ENCODE measurements at regions not wholly inside any gene's neighbourhood (a gene's known extent, or its start where the extent isn't known, plus 50 kb on each side); places are given as distances from the start of the nearest gene placed in this dataset.

DNA sequence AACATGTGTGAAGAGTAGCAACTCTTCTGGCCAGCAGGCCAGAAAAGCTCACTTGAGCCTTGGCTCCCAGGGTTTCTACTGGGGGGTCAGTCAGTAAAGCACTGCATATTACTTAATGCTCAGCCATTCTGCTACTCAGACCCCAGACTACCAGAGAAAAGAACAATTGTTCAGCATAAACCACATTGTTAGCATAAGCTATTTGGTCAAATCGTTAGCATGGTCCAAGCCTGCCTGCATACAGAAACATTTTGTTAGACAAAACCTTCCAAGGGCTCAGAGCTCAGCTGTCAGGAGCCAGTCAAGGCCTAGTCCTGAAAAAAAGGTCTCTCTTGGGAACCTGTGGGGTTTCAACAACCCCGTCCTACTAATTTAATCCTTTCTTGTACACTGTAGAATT lies 449.3 kb downstream of the PRR16 start:
- no peak overlapping the region for H2AFZ ChIP-seq (ENCODE audit: low read length)
- no TSS peak for BruUV-seq (replicated peaks)
- no peak overlapping the region for H3K4me2 ChIP-seq (ENCODE audit: low read depth, low read length)
- H3K9me3 ChIP-seq (ENCODE audit: low read length): no peaks in the 10 kb centered on the region
- in situ Hi-C loops (cut with HindIII; ENCODE audit: extremely low pct_ligation_motif_present, low pct_unique_long_range_greater_than_20kb): no loop called here
- no peaks in the 10 kb centered on the region for H4K20me1 ChIP-seq (ENCODE audit: insufficient read depth, low read length)
- ChIA-PET CTCF (ENCODE audit: low intra/inter-chr PET ratio, low total read pairs) (no interaction called here), POLR2A (no interaction called here)
- no peak overlapping the region for H3K27ac ChIP-seq (ENCODE audit: extremely low read length, insufficient read depth, low read length)
- intact Hi-C loops (cut with micrococcal nuclease; ENCODE audit: unreplicated experiment): no loop called here
- H3K36me3 ChIP-seq (replicated peaks in 1 of 2; ENCODE audit: control insufficient read depth in 1 of 2, insufficient read depth in 2 of 2, low read length in 2 of 2): no peaks in the 10 kb centered on the region
- TF ChIP-seq ZNF124 (CRISPR knock-in tag; IDR thresholded peaks at IDR 0.05): no peak
- no peak for TF ChIP-seq ZNF350 (CRISPR knock-in tag; IDR thresholded peaks at IDR 0.05; ENCODE audit: borderline replicate concordance, low read depth)
- no peak for TF ChIP-seq ATF5 (CRISPR knock-in tag; IDR thresholded peaks at IDR 0.05; ENCODE audit: low read depth)
- no peak overlapping the region for H3K9ac ChIP-seq (ENCODE audit: insufficient read depth, low read depth, low read length)
- FAIRE-seq (no peak), DNase-seq (ENCODE audit: low spot score) (no peak), ATAC-seq (no peak)
- 0% methylated on average over 1 of the region's 2 CpGs for WGBS (ENCODE audit: low lambda C conversion rate)
- no peaks in the 10 kb centered on the region for H3K4me1 ChIP-seq (ENCODE audit: insufficient read depth, low read length)
- no peaks in the 10 kb centered on the region for H3K27me3 ChIP-seq (ENCODE audit: control insufficient read depth in 1 of 2, insufficient read depth in 2 of 2, low read length in 2 of 2)
- H3K4me3 ChIP-seq (replicated peaks in 1 of 3; ENCODE audit: insufficient read depth in 1 of 3, low read depth in 2 of 3, low read length in 3 of 3): no peak overlapping the region
- H3K79me2 ChIP-seq (ENCODE audit: insufficient read depth, low read length): no peaks in the 10 kb centered on the region

- ATAC-seq (no peak), DNase-seq (ENCODE audit: low spot score) (no peak), FAIRE-seq (no peak)
- H3K4me1 ChIP-seq (ENCODE audit: insufficient read depth, low read length): no peaks in the 10 kb centered on the region
- no peak overlapping the region for H3K27ac ChIP-seq (ENCODE audit: extremely low read length, insufficient read depth, low read length)
- no peak overlapping the region for H2AFZ ChIP-seq (ENCODE audit: low read length)
- no peak overlapping the region for H3K9ac ChIP-seq (ENCODE audit: insufficient read depth, low read depth, low read length)
- 0% methylated on average over 1 of the region's 1 CpG for WGBS (ENCODE audit: low lambda C conversion rate)
- no peaks in the 10 kb centered on the region for H3K79me2 ChIP-seq (ENCODE audit: insufficient read depth, low read length)
- H3K4me3 ChIP-seq (replicated peaks in 1 of 3; ENCODE audit: insufficient read depth in 1 of 3, low read depth in 2 of 3, low read length in 3 of 3): no peak overlapping the region
- in situ Hi-C loops (cut with HindIII; ENCODE audit: extremely low pct_ligation_motif_present, low pct_unique_long_range_greater_than_20kb): no loop called here
- no peaks in the 10 kb centered on the region for H3K36me3 ChIP-seq (replicated peaks in 1 of 2; ENCODE audit: control insufficient read depth in 1 of 2, insufficient read depth in 2 of 2, low read length in 2 of 2)
- ChIA-PET CTCF (ENCODE audit: low intra/inter-chr PET ratio, low total read pairs) (no interaction called here), POLR2A (no interaction called here)
- no peak overlapping the region for H3K4me2 ChIP-seq (ENCODE audit: low read depth, low read length)
- H3K27me3 ChIP-seq (ENCODE audit: control insufficient read depth in 1 of 2, insufficient read depth in 2 of 2, low read length in 2 of 2): no peaks in the 10 kb centered on the region
- no peaks in the 10 kb centered on the region for H3K9me3 ChIP-seq (ENCODE audit: low read length)
- intact Hi-C loops (cut with micrococcal nuclease; ENCODE audit: unreplicated experiment): no loop called here
- H4K20me1 ChIP-seq (ENCODE audit: insufficient read depth, low read length): no peaks in the 10 kb centered on the region
- no TSS peak for BruUV-seq (replicated peaks)
- TF ChIP-seq ZNF451 (CRISPR knock-in tag; IDR thresholded peaks at IDR 0.05) (no peak), ZNF329 (CRISPR knock-in tag; IDR thresholded peaks at IDR 0.05; ENCODE audit: low read depth) (no peak), ZNF660 (CRISPR knock-in tag; IDR thresholded peaks at IDR 0.05; ENCODE audit: borderline replicate concordance, low read depth) (no peak), ZNF788 (CRISPR knock-in tag; IDR thresholded peaks at IDR 0.05; ENCODE audit: borderline replicate concordance) (no peak), ZNF83 (CRISPR knock-in tag; IDR thresholded peaks at IDR 0.05; ENCODE audit: borderline replicate concordance) (no peak), RARG (CRISPR knock-in tag; IDR thresholded peaks at IDR 0.05; ENCODE audit: low read depth) (no peak), ZNF614 (CRISPR knock-in tag; IDR thresholded peaks at IDR 0.05; ENCODE audit: borderline replicate concordance) (no peak), CREBL2 (CRISPR knock-in tag; IDR thresholded peaks at IDR 0.05; ENCODE audit: borderline replicate concordance) (no peak), IRF9 (CRISPR knock-in tag; IDR thresholded peaks at IDR 0.05; ENCODE audit: borderline replicate concordance) (no peak), ZNF562 (CRISPR knock-in tag; IDR thresholded peaks at IDR 0.05; ENCODE audit: borderline replicate concordance) (no peak), WIZ (CRISPR knock-in tag; IDR thresholded peaks at IDR 0.05) (no peak), ZNF576 (CRISPR knock-in tag; IDR thresholded peaks at IDR 0.05) (no peak)
- TF ChIP-seq, protein P1, sequence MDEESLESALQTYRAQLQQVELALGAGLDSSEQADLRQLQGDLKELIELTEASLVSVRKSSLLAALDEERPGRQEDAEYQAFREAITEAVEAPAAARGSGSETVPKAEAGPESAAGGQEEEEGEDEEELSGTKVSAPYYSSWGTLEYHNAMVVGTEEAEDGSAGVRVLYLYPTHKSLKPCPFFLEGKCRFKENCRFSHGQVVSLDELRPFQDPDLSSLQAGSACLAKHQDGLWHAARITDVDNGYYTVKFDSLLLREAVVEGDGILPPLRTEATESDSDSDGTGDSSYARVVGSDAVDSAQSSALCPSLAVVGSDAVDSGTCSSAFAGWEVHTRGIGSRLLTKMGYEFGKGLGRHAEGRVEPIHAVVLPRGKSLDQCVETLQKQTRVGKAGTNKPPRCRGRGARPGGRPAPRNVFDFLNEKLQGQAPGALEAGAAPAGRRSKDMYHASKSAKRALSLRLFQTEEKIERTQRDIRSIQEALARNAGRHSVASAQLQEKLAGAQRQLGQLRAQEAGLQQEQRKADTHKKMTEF (CRISPR knock-in tag; IDR thresholded peaks at IDR 0.05): no peak
Measured at GRCh38 chr5:120917214-120917758, 453.2 kb downstream of the PRR16 start.
